ENCODE measurements at regions not wholly inside any gene's neighbourhood (a gene's known extent, or its start where the extent isn't known, plus 50 kb on each side); places are given as distances from the start of the nearest gene placed in this dataset.
A peak's percentile ranks its signal among the peaks of the same experiment; 100 is the strongest.

DNA sequence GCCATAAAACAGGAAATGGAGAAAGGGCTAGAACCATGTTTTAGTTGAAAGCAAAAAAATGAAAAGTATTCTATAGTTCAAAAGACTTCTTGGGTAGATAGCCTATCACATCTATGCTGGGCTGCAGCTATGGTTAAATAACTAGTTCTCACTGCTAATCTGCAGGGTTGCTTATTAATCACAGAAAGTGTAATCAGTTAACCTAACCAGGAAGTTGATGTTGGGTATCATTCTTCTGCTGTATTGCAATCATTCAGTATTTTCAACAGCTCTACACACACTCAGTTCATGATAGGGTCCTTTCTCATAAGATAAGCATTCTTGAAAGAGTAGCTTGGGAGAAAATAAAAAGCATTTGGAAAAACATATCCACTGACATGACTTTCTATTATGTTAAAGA is 135.2 kb upstream of the TCF21 start:
- Histone ChIP-seq H3K9me1 (ENCODE audit: insufficient read depth, low read length) (0 out of 2 replicates have a peak, but pooled peaks cover 2% of the 10 kb centered on the region), H3K4me2 (ENCODE audit: low read depth, low read length) (no peak overlapping the region), H3K9ac (ENCODE audit: low read depth, low read length) (no peak overlapping the region), H2BK120ac (ENCODE audit: low read depth, low read length) (no peak overlapping the region), H2AK9ac (replicated peaks; ENCODE audit: low read depth, low read length, poor library complexity) (no peak overlapping the region), H3K27ac (ENCODE audit: insufficient read depth, low read length) (no peak overlapping the region), H3K36me3 (ENCODE audit: control insufficient read depth, insufficient read depth, low read length) (no peaks in the 10 kb centered on the region), H3K56ac (ENCODE audit: extremely low read depth, insufficient read depth, low read length) (no peak overlapping the region), H4K20me1 (ENCODE audit: insufficient read depth, low read length) (no peaks in the 10 kb centered on the region), H2BK20ac (ENCODE audit: low read depth, low read length) (no peak overlapping the region), H2BK5ac (ENCODE audit: low read depth, low read length, poor library complexity, severe bottlenecking) (no peak overlapping the region), H2AK5ac (ENCODE audit: low read depth, low read length) (no peak overlapping the region), H3K14ac (replicated peaks; ENCODE audit: low read depth, low read length) (no peak overlapping the region), H3K23ac (ENCODE audit: low read depth, low read length) (no peak overlapping the region), H3K4me3 (ENCODE audit: insufficient read depth, low read depth, low read length) (no peak overlapping the region), H3K4me1 (ENCODE audit: control insufficient read depth, insufficient read depth, low read length) (peaks cover 9% of the 10 kb centered on the region), H4K5ac (ENCODE audit: low read depth, low read length) (no peak overlapping the region), H3K18ac (ENCODE audit: low read depth, low read length) (peak overlapping the region; percentile 68; the same call in 1 of the 2 replicates), H2AFZ (replicated peaks; ENCODE audit: low read length, poor library complexity) (no peak overlapping the region), H3K4ac (ENCODE audit: low read depth, low read length) (no peak overlapping the region), H4K8ac (ENCODE audit: low read depth in 2 of 2, low read length in 2 of 2) (no peak overlapping the region), H3K27me3 (ENCODE audit: control insufficient read depth, insufficient read depth, low read length) (no peaks in the 10 kb centered on the region), H4K91ac (ENCODE audit: insufficient read depth, low read depth, low read length) (no peak overlapping the region), H3K9me3 (ENCODE audit: control insufficient read depth, insufficient read depth, low read length) (no peaks in the 10 kb centered on the region), H3K79me1 (ENCODE audit: low read depth in 1 of 2, low read length in 2 of 2) (no peaks in the 10 kb centered on the region), H2BK15ac (ENCODE audit: low read depth, low read length) (no peak overlapping the region)
- ChIA-PET CTCF (no interaction called here), POLR2A (ENCODE audit: unreplicated experiment) (no interaction called here)
- in situ Hi-C loops (cut with MboI; ENCODE audit: low sequenced_read_pairs), result no loop called here
- ATAC-seq (ENCODE audit: low read depth) (no peak), DNase-seq (no peak)
- dilution Hi-C loops (cut with HindIII; ENCODE audit: low sequenced_read_pairs, unreplicated experiment), result no loop called here
- no TSS peak for BruUV-seq (replicated peaks)
- intact Hi-C loops (cut with micrococcal nuclease), result no loop called here
- TF ChIP-seq, protein P1, sequence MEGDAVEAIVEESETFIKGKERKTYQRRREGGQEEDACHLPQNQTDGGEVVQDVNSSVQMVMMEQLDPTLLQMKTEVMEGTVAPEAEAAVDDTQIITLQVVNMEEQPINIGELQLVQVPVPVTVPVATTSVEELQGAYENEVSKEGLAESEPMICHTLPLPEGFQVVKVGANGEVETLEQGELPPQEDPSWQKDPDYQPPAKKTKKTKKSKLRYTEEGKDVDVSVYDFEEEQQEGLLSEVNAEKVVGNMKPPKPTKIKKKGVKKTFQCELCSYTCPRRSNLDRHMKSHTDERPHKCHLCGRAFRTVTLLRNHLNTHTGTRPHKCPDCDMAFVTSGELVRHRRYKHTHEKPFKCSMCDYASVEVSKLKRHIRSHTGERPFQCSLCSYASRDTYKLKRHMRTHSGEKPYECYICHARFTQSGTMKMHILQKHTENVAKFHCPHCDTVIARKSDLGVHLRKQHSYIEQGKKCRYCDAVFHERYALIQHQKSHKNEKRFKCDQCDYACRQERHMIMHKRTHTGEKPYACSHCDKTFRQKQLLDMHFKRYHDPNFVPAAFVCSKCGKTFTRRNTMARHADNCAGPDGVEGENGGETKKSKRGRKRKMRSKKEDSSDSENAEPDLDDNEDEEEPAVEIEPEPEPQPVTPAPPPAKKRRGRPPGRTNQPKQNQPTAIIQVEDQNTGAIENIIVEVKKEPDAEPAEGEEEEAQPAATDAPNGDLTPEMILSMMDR (conservative IDR thresholded peaks at IDR 0.05; ENCODE audit: low read depth, low read length), result no peak
- no peak for TF ChIP-seq RAD21 (IDR thresholded peaks at IDR 0.05; ENCODE audit: low read length)
- TF ChIP-seq MAZ (IDR thresholded peaks at IDR 0.05; ENCODE audit: borderline replicate concordance, low read depth, low read length), result no peak
- TF ChIP-seq RFX5 (IDR thresholded peaks at IDR 0.05; ENCODE audit: low read depth, low read length), result no peak
- no peak for TF ChIP-seq MXI1 (IDR thresholded peaks at IDR 0.05; ENCODE audit: borderline replicate concordance, low read depth, low read length)

All from IMR-90 (cell line).